BLaER1 (cell line): ENCODE measurements at regions not wholly inside any gene's neighbourhood (a gene's known extent, or its start where the extent isn't known, plus 50 kb on each side); places are given as distances from the start of the nearest gene placed in this dataset.

Source experiments
- H3K27ac ChIP-seq: shearing (Covaris generic); formaldehyde crosslinking; 2 replicates; pipeline ENCODE4 v1.8.1; 2022
- H3K27me3 ChIP-seq: shearing (Covaris generic); formaldehyde crosslinking; 2 replicates; pipeline ENCODE4 v1.8.1; 2022
- H3K36me3 ChIP-seq: shearing (Covaris generic); formaldehyde crosslinking; 2 replicates; pipeline ENCODE4 v1.8.1; 2022
- H3K4me1 ChIP-seq: shearing (Covaris generic); formaldehyde crosslinking; 2 replicates; pipeline ENCODE4 v1.8.1; 2022
- H3K4me2 ChIP-seq: shearing (Covaris generic); formaldehyde crosslinking; 2 replicates; pipeline ENCODE4 v1.8.1; 2022
- H3K4me3 ChIP-seq: shearing (Covaris generic); formaldehyde crosslinking; 2 replicates; pipeline ENCODE4 v1.8.1; 2022
- H3K9ac ChIP-seq: shearing (Covaris generic); formaldehyde crosslinking; 2 replicates; pipeline ENCODE4 v1.8.1; 2022
- H3K9me3 ChIP-seq: shearing (Covaris generic); formaldehyde crosslinking; 2 replicates; pipeline ENCODE4 v1.8.1; 2022
- H4K20me1 ChIP-seq: shearing (Covaris generic); formaldehyde crosslinking; 2 replicates; pipeline ENCODE4 v1.8.1; 2022
- Cebpa-rat ChIP-seq: shearing (Covaris generic); IDR thresholded peaks from 2 replicates; pipeline ENCODE4 v1.8.1; 2022

GRCh38 chr5:13529300-13529699 is 415.2 kb downstream of the DNAH5 start:
- Histone ChIP-seq H3K27me3 (no peaks in the 10 kb centered on the region), H3K4me2 (no peak overlapping the region), H3K36me3 (no peaks in the 10 kb centered on the region), H3K4me1 (peaks cover 5% of the 10 kb centered on the region), H3K9me3 (peaks cover 6% of the 10 kb centered on the region; the same call in 1 of the 2 replicates), H3K9ac (no peak overlapping the region), H3K4me3 (no peak overlapping the region), H3K27ac (no peak overlapping the region), H4K20me1 (no peaks in the 10 kb centered on the region)
- TF ChIP-seq Cebpa-rat = no peak

- Histone ChIP-seq H3K36me3 (no peaks in the 10 kb centered on the region), H3K27ac (no peak overlapping the region), H3K27me3 (no peaks in the 10 kb centered on the region), H3K4me1 (no peaks in the 10 kb centered on the region), H3K4me2 (no peak overlapping the region), H3K9ac (no peak overlapping the region), H3K9me3 (peaks cover 9% of the 10 kb centered on the region; the same call in 1 of the 2 replicates), H3K4me3 (no peak overlapping the region), H4K20me1 (no peaks in the 10 kb centered on the region)
- no peak for TF ChIP-seq Cebpa-rat
These were observed 419.6 kb downstream of the DNAH5 start for GRCh38 chr5:13524936-13525335.

- Histone ChIP-seq H4K20me1 (no peaks in the 10 kb centered on the region), H3K9ac (no peak overlapping the region), H3K9me3 (0 out of 2 replicates have a peak, but pooled peaks cover 3% of the 10 kb centered on the region), H3K27ac (no peak overlapping the region), H3K4me1 (no peaks in the 10 kb centered on the region), H3K4me2 (no peak overlapping the region), H3K36me3 (no peaks in the 10 kb centered on the region), H3K4me3 (no peak overlapping the region), H3K27me3 (no peaks in the 10 kb centered on the region)
- TF ChIP-seq Cebpa-rat = no peak
These were observed 425.4 kb downstream of the DNAH5 start for GRCh38 chr5:13519131-13519530.

GRCh38 chr5:13516195-13516594 is 428.3 kb downstream of the DNAH5 start:
- TF ChIP-seq Cebpa-rat = no peak
- no peak overlapping the region for H3K4me2 ChIP-seq

GRCh38 chr5:13511442-13511841 is 433.0 kb downstream of the DNAH5 start:
- H3K36me3 ChIP-seq = no peaks in the 10 kb centered on the region
- H3K4me3 ChIP-seq = no peak overlapping the region
- H3K4me2 ChIP-seq = no peak overlapping the region
- no peak overlapping the region for H3K27ac ChIP-seq
- H3K27me3 ChIP-seq = no peaks in the 10 kb centered on the region
- no peaks in the 10 kb centered on the region for H3K4me1 ChIP-seq
- H4K20me1 ChIP-seq = no peaks in the 10 kb centered on the region
- H3K9ac ChIP-seq = no peak overlapping the region
- no peak for TF ChIP-seq Cebpa-rat
- no peaks in the 10 kb centered on the region for H3K9me3 ChIP-seq

More at GRCh38 chr5:13516195-13516594, 428.3 kb downstream of the DNAH5 start:
- H3K9ac ChIP-seq = no peak overlapping the region
- no peaks in the 10 kb centered on the region for H3K36me3 ChIP-seq
- H3K4me1 ChIP-seq = no peaks in the 10 kb centered on the region
- no peak overlapping the region for H3K4me3 ChIP-seq
- H3K27ac ChIP-seq = no peak overlapping the region
- H3K9me3 ChIP-seq = no peaks in the 10 kb centered on the region
- H4K20me1 ChIP-seq = no peaks in the 10 kb centered on the region
- H3K27me3 ChIP-seq = no peaks in the 10 kb centered on the region

- TF ChIP-seq Cebpa-rat = no peak
- no peaks in the 10 kb centered on the region for H3K4me1 ChIP-seq
- H3K9me3 ChIP-seq = no peaks in the 10 kb centered on the region
- no peak overlapping the region for H3K4me3 ChIP-seq
- no peak overlapping the region for H3K4me2 ChIP-seq
- no peaks in the 10 kb centered on the region for H3K36me3 ChIP-seq
- no peak overlapping the region for H3K27ac ChIP-seq
- no peak overlapping the region for H3K9ac ChIP-seq
- no peaks in the 10 kb centered on the region for H3K27me3 ChIP-seq
- no peaks in the 10 kb centered on the region for H4K20me1 ChIP-seq
These were observed 433.9 kb downstream of the DNAH5 start for GRCh38 chr5:13510616-13511015.

- H3K36me3 ChIP-seq = no peaks in the 10 kb centered on the region
- H3K4me3 ChIP-seq = no peak overlapping the region
- no peaks in the 10 kb centered on the region for H4K20me1 ChIP-seq
- no peaks in the 10 kb centered on the region for H3K27me3 ChIP-seq
- H3K4me2 ChIP-seq = no peak overlapping the region
- no peak overlapping the region for H3K27ac ChIP-seq
- no peak for TF ChIP-seq Cebpa-rat
- no peaks in the 10 kb centered on the region for H3K9me3 ChIP-seq
- H3K9ac ChIP-seq = no peak overlapping the region
- H3K4me1 ChIP-seq = no peaks in the 10 kb centered on the region
These were observed 435.9 kb downstream of the DNAH5 start for GRCh38 chr5:13508559-13508958.

- no peaks in the 10 kb centered on the region for H3K4me1 ChIP-seq
- no peaks in the 10 kb centered on the region for H4K20me1 ChIP-seq
- no peaks in the 10 kb centered on the region for H3K9me3 ChIP-seq
- no peak overlapping the region for H3K27ac ChIP-seq
- H3K4me3 ChIP-seq = no peak overlapping the region
- H3K36me3 ChIP-seq = no peaks in the 10 kb centered on the region
- no peak for TF ChIP-seq Cebpa-rat
- no peak overlapping the region for H3K4me2 ChIP-seq
- H3K27me3 ChIP-seq = no peaks in the 10 kb centered on the region
- H3K9ac ChIP-seq = no peak overlapping the region
These were observed 439.2 kb downstream of the DNAH5 start for GRCh38 chr5:13505326-13505725.

- H3K4me1 ChIP-seq = no peaks in the 10 kb centered on the region
- no peaks in the 10 kb centered on the region for H3K27me3 ChIP-seq
- H3K9ac ChIP-seq = no peak overlapping the region
- no peak overlapping the region for H3K4me3 ChIP-seq
- no peak for TF ChIP-seq Cebpa-rat
- H3K9me3 ChIP-seq = no peaks in the 10 kb centered on the region
- no peak overlapping the region for H3K4me2 ChIP-seq
- no peaks in the 10 kb centered on the region for H3K36me3 ChIP-seq
- H3K27ac ChIP-seq = no peak overlapping the region
- no peaks in the 10 kb centered on the region for H4K20me1 ChIP-seq
These were observed 441.5 kb downstream of the DNAH5 start for GRCh38 chr5:13503017-13503416.

- H3K27me3 ChIP-seq = no peaks in the 10 kb centered on the region
- H4K20me1 ChIP-seq = no peaks in the 10 kb centered on the region
- no peak overlapping the region for H3K27ac ChIP-seq
These were observed 443.3 kb downstream of the DNAH5 start for GRCh38 chr5:13501176-13501575.

GRCh38 chr5:13498279-13498678 is 446.2 kb downstream of the DNAH5 start:
- TF ChIP-seq Cebpa-rat = no peak
- H4K20me1 ChIP-seq = no peaks in the 10 kb centered on the region
- no peaks in the 10 kb centered on the region for H3K4me1 ChIP-seq

More at GRCh38 chr5:13501176-13501575, 443.3 kb downstream of the DNAH5 start:
- TF ChIP-seq Cebpa-rat = no peak
- H3K9me3 ChIP-seq = no peaks in the 10 kb centered on the region
- H3K4me1 ChIP-seq = no peaks in the 10 kb centered on the region
- no peak overlapping the region for H3K4me3 ChIP-seq
- no peaks in the 10 kb centered on the region for H3K36me3 ChIP-seq
- no peak overlapping the region for H3K4me2 ChIP-seq
- H3K9ac ChIP-seq = no peak overlapping the region

More at GRCh38 chr5:13498279-13498678, 446.2 kb downstream of the DNAH5 start:
- H3K9ac ChIP-seq = no peak overlapping the region
- no peak overlapping the region for H3K4me2 ChIP-seq
- no peaks in the 10 kb centered on the region for H3K27me3 ChIP-seq
- no peak overlapping the region for H3K27ac ChIP-seq
- H3K36me3 ChIP-seq = no peaks in the 10 kb centered on the region
- no peak overlapping the region for H3K4me3 ChIP-seq
- no peaks in the 10 kb centered on the region for H3K9me3 ChIP-seq
